OCI-LY3 (cell line): ENCODE measurements at regions not wholly inside any gene's neighbourhood (a gene's known extent, or its start where the extent isn't known, plus 50 kb on each side); places are given as distances from the start of the nearest gene placed in this dataset.

Source experiments
- CTCF ChIP-seq: fragments of 200-600, 300-600 bp; sonication (generic); IDR thresholded peaks from 2 replicates; pipeline ENCODE4 v1.5.1; 2014; ENCODE audit warnings: antibody characterized with exemption, low read length, low read depth
- EZH2phosphoT487 ChIP-seq: fragments of 200-600 bp; shearing (Covaris generic); IDR thresholded peaks from 2 replicates; pipeline ENCODE4 v1.6.1; 2018; ENCODE audit warnings: antibody characterized with exemption, mixed run types, low read depth

DNA sequence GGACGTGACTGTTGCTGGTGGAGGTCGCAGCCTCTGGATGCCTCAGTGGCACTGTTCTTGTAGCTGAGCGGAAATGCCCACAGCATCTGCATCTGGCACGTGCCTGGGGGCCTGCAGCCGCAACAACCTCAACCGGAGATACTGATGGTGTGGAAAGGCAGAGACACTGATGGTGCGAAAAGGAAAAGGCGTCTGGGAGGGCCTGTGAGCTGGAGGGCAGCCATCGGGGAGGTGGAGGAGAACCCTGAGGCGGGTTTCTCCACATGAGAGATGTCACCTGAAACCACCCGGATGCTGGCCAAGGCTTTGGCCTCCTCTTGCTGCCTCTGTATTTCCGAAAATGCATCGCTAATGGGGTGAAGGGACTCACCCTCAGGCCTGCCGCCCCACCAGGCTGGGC, 284.8 kb upstream of the WSB1 start:
- TF ChIP-seq CTCF (no peak), EZH2phosphoT487 (no peak)
